Activated naive CD4-positive, alpha-beta T cell treated with Interleukin-2 at 50 U/mL for 16 hours (primary cell): ENCODE measurements at regions not wholly inside any gene's neighbourhood (a gene's known extent, or its start where the extent isn't known, plus 50 kb on each side); places are given as distances from the start of the nearest gene placed in this dataset.
"Not testable (repeated sequence)": the region's sequence is repeated elsewhere in the genome, so short reads cannot be mapped to it uniquely, and the experiment has no call there.

Source experiments
- DNase-seq: peaks from one replicate; pipeline ENCODE4 v3.0.0-alpha.2; 2020

DNA sequence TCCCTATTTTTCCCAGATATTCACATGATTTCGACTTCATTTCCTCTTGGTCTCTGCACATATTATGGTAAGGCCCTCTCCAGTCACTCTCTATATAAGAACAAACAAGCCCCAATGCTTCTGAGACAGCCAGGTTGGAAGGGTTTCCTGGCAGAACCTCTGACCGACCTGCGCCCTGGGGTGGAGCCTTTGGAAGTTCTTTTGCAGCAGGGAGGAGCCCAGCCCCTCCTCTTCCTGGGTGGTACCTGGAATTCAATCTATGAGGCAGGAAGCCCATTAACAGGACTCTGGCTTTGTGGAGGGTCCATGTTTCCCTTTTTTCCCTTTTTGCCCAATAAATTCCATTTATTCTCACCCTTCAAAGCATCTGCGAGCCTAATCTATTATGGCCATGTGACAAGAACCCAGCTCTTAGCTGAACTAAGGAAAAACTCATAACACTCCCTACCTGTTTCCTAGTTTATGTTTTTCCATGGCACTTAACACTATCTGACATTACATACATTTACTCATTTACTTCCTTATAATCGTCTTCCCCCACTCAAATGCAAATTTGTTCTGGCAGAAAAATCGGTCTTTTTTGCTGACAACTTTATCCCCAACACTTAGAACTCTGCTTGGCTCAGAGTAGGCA is 92.5 kb upstream of the FRMD4A start:
- no peak for DNase-seq

DNA sequence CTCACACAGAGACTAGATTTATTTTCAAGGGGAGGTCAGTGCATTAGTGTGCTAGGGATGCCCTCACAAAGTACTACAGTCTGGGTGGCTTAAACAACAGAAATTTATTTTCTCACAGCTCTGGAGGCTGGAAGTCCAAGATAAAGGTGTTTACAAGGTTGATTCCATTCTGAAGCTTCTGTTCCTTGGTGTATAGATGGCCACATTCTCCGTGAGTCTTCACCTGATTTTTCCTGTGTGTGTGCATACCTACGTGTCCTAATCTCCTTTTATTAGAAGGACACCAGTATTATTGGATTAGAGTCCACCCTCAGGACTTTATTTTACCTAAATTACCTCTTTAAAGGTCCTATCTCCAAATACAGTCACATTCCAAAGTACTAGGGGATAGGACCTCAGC is 91.7 kb upstream of the FRMD4A start:
- DNase-seq: no peak

DNA sequence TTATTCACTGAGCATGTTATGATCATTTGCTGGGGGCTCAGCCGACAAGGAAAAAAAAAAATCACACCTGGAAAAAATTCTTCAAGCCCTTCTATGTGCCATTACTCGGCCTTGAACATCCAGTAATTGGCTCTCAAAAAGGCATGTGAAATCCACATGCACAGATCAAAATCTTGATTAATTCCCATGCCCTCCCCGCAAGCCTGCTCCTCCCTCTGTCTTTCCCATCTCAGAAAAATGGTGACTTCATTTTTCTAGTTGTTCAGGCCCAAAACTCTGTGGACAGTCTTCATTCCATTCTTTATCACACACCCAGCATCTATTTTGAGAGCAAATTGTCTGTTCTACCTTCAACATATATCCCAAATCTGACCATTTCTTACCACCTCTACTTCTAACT is 91.2 kb upstream of the FRMD4A start:
- DNase-seq: no peak

DNA sequence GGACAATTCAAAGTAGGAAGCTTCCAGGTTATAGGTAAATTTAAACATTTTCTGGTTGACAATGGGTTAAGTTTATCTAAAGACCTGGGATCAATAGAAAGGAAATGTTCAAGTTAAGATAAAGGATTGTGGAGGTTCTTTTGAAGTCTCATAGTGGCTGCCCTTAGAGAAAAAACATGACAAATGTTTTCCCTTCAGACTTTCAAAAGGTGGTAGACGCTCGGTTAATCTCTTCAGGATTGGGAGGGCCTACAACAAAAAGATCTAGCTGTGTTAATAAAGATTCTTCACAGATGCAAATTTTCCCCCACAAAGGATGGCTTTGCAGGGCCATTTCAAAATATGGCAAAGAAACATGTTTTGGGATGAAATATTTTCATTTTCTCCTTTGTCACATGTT is 86.6 kb upstream of the FRMD4A start:
- not testable (repeated sequence) for DNase-seq

DNA sequence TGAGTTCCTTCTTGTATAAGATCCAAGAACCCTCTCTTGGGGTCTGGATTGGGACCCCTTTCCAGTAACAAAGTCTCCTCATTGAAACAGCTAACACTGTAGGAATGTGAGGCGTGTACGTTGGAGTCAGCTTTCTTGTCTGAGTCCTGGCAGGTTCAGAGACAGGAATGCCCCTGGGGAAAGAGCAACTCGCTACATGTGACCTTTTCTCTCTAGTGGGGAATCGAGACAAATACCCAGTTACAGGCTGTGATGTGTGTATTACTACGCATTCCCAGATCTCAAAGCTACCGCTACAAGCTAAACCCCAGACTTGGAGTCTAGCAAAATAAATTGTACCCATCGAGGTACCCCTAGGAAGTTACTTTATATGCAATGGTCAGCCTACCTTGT is 85.6 kb upstream of the FRMD4A start:
- no peak for DNase-seq

DNA sequence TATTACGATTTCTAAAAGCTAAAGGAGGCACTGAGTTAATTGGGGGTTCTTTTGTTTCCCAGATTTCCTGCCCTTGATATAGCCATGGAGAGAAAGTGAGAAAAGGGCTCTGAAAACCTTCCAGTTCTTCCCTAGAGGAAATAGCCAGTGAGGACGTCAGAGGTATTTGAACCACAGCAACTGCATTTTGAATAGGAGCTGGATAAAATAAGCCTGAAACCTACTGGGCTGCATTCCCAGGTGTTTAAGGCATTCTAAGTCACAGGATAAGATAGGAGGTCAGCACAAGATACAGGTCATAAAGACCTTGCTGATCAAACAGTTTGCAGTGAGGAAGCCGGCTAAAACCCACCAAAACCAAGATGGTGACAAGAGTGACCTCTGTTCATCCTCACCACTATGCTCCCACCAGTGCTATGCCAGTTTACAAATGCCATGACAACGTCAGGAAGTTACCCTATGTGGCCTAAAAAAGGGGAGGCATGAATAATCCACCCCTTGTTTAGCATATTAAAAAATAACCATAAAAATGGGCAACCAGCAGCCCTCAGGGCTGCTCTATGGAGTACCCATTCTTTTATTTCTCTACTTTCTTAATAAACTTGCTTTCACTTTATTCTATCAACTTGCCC is 85.1 kb upstream of the FRMD4A start:
- no peak for DNase-seq

DNA sequence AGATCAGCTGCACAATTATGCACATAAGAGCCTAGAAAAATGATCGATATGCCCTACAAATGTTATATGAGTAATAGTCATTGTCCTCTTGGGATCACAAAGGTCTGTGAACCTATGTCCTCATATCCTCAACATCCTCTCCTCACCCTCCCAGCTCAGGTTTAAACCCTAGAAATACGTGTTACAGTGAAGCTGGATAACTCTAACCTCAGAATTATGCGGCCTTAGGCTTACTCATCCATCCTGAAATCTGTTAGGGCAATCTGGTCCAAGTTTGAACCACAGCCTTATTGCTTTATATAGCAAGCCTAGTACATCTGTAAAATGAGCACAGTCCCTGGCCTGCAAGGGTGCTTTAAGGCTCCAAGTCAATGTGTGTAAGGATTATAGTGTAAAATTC is 84.2 kb upstream of the FRMD4A start:
- DNase-seq: no peak

DNA sequence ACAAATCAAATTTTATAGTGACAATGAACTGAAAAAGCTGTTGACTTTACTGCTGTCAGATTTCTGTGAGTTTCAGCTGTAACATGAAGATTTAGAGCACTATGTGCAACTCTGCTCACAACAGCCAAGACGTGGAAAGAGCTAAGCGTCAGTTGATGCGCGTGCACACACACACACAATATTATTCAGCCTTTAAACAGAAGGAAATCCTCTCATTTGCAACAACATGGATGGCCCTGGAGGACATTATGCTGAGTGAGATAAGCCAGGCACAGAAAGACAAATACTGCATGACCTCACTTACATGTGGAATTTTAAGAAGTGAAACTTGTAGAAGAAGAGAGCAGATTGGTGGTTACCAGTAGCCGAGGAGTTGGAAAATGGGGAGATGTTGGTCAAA is 82.8 kb upstream of the FRMD4A start:
- no peak for DNase-seq

DNA sequence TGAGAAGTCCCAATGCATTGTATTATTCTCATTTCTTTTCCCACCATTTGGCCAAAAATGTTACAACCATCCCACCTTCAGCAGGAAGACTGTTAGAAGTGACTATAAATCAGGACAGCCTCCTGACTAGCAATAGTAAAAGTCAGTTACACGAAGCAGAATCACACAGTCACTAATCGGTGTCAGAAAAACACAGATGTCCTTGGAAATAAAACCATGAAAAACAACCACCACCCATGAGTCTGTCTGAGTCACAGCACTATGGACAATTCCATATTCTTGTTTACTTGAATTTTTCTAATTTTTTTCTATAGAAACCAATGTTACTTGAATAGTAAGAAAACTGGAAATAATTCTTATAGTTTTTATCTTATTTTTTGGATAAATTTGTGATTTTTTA is 81.9 kb upstream of the FRMD4A start:
- DNase-seq: no peak

DNA sequence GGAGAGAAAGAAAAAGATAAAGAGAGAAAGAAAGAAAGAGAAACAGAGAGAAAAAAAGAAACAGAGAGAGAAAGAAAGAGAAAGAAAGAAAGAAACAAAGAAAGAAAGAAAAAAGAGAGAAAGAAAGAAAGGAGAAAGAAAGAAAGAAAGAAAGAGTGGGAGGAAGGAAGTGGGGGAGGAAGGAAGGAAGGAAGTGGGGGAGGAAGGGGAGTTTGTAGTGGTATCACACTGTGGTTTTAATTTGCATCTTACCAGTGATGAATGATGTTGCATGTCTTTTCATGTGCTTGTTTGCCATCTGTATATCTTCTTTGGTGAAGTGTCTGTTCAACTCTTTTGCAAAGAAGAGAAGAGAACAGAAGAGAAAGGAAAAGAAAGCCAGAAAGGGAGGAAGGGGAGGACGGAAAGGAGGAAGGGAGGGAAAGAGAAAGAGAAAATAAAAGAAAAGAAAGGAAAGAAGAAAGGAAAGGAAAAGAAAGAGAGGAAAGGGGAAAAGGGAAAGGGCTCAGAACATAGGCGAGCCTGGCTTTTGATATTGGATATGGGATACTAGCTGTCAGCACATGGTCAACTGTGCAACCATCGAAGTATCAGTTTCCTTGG is 79.2 kb upstream of the FRMD4A start:
- DNase-seq: no peak

DNA sequence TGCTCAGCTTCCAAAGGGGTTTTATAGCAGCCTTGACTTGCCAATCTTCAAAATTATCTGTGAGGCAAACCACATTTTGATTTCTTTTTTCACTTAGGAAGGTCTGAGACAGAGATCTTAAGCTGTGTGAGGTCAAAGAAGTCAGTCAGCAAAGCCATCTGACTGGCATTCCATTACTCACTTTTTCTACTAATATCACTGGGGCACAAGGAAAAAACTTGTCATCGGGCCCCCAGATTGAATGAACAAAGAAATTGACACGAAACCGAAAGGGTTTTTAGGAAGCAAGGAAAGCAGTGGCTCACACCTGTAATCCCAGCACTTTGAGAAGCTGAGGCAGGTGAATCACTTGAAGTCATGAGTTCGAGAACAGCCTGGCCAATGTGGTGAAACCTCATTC is 78.5 kb upstream of the FRMD4A start:
- peak; percentile 57 for DNase-seq

DNA sequence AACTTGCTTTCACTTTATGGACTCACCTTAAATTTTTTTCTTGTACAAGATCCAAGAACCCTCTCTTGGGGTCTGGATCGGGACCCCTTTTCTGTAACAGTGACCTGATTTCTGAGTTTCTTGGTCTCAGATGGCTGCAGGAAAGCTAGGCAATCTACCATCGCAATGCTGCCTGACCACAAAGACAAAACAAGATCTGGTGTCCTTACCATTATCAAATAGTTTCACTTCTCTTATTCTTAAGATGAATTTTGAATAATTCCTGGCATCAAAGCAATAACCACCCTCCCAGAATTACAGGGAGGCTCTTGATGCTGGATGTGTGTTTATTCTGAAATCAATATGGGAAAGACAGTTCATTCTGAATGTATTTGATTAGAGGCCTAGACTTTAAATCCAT is 77.4 kb upstream of the FRMD4A start:
- no peak for DNase-seq

DNA sequence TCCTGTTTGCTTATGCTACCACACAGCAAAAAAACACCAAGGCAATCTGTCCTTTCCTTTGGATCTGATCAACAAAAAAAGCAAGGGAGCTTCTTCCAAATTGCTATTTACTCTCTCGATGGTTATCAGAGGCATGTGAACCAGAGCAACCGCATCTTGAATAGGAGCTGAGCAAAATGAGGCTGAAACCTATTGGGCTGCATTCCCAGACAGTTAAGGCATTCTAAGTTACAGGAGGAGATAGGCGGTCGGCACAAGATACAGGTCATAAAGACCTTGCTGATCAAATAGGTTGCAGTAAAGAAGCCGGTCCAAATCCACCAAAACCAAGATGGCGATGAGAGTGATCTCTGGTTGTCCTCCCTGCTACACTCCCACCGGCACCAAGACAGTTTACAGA is 76.8 kb upstream of the FRMD4A start:
- no peak for DNase-seq

DNA sequence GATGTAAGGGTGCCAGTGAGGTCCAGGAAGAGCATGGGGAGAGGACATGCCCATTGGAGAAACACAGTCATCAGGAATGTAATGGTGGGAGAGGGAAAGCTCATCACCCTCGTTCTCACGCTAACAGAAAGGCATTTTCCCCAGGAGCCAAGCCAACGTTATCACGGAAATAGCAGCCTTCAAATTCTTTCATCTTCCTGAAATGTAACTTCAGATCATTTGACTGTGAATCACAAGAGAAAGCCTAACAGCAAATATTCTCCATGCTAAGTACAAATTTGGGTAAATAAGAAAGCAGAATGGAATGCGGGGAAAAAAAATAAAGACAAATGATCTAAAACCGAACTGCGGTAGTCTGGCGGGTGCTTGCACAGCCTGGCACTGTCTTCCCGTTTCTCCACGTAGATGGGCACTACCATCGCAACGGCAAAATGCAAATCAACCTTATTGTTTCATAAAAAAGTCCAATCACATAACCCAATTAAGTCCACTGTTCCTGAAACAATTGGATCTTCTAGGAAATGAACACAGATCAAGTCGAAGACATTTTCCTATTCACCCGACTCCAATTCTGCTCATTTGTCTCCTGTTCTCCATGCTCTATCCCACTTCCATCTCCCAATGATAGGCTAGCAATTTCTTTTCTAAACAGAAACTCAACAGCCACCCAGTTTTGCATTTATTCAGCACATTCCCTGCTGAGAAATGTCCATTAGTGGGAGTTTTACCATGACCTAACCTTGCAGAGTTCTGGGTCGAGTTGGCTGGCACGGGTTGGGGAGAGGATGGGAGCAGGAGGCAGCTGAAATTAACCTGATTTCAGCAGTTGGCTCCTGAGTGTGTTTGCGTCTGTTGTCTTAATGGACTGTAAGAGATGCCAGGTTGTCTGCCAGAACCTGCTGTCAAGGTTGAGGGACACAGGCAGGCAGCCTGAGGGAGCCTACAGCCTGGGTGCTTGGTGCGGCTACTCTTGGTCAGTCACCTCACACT is 74.6 kb upstream of the FRMD4A start:
- DNase-seq: no peak

DNA sequence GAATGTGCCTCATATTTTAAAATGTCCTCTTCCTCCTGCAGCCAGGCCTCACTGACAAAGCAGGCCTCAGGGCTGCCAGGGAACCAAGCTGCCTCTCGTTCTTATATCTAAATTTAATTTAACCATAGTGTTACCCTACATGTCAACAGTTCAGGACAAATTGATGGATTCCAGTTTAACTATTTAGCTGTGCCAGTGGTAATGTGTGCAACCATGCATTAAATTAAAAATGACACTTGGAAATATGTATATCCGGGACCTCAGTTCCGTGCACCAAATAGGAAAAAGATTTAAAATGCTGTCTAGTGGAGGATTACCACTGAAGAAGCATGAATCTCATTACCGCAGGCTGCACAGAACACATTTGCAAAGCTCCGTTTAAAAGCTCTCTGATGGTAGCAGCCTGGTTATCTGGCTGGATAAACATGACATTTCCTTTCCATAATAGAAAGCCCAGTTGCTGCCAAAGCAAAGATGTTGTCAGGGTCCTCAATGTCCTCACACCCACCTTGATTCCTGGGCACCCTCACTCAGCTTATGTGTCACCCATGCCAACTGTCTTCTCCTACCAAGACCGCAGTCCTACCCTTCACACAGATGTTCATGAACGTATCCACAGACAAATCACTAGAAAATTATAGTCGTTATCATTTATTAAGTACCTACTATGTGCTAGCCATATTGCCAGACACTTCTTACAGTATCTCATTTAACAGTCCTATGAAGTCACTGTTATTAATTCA is 73.3 kb upstream of the FRMD4A start:
- no peak for DNase-seq

DNA sequence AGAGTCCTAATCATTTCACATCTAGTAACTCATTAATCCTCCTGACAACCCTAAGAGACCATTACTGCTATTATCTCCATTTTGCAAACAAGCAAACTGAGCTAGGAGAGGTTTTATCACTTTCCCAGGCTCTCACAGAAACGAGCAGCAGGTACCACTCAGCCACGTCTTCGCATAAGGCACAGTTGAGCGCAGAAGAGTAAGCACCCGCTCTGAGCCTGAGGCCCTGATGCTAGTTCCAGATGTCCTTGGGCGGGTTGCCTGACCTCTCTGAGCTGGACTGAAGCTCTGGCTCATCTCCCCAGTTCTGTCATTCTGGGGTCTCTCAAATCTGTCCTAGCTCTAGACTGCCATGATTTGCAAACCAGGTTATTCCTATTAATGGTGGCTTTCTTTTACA is 72.6 kb upstream of the FRMD4A start:
- DNase-seq: no peak

DNA sequence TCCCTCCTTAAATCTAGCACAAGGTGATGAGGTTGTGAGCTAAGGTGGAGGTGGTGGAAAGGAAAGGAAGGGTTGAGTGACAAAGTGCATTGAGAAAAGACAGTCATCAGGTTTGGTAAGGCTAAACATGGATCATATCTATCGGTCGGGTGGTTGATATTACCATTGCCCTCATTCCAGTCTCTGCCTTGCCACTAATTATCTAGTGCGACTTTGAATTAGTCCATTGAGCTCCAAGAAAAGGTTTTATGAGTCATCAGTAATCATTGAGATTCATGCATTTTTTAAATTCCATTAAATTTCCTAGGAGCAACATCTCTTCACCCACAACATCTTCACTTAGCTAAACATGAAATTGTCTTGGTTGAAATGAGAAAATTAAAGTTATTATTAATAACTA is 68.9 kb upstream of the FRMD4A start:
- DNase-seq: no peak

DNA sequence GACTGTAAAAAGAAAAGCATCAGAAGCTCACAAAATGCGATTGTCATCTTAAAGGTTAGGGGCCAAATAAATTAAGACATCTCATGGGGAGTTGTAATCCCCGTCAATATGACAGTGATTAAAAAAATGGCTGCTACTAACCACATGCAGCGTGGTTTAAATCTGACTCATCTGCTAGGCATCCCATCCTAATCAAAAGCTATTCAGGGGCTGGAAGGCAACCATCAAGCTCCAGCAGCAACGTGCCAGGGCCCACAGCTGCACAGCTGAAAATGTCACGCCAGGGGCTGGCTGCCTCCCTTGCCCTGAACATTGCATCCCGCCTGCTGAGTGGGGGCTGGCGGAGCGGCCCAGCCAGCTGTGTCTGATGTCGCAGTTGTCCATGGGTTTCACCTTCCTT is 66.3 kb upstream of the FRMD4A start:
- no peak for DNase-seq

DNA sequence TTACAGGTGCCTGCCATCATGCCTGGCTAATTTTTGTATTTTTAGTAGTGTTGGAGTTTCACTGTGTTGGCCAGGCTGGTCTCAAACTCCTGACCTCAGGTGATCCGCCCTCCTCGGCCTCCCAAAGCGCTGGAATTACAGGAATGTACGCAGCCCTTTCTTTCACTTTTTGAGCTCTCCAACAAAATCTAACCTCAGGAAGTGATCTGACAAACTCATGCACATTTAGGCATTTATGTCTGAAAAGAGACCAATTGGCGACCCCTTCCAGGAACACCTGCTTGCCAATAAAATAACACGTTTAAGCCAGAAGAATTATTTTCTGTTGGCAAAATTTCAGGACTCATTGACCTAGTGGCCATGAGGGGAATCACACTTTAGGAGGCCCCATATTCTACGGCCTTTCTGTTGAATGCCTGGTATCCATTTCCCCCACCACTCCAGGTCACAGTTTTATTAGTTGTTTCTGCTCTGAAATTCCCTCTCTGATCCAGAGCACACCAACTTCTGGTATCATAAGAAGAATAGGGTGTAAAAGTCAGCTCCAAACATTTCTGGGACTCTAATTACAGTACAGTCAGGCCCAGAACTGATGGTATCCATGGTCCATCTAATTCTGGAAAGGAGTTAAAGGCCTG is 65.8 kb upstream of the FRMD4A start:
- no peak for DNase-seq

DNA sequence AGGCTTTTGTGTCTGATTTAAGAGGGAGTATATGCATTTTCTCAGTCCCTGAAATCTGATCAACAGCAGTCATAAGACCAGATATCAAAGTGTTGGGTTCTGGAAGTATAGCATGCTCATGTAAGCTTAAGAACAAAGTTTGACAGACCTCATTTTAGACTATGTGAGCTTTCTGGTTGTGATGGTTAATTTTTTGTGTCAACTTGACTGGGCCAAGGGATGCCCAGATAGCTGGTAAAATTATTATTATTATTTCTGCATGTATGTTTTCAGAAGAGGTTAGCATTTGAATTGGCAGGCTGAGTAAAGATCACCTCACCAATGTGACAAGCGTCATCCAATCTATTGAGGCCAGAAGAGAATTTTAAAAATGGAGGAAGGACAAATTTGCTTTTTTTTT is 63.5 kb upstream of the FRMD4A start:
- no peak for DNase-seq

DNA sequence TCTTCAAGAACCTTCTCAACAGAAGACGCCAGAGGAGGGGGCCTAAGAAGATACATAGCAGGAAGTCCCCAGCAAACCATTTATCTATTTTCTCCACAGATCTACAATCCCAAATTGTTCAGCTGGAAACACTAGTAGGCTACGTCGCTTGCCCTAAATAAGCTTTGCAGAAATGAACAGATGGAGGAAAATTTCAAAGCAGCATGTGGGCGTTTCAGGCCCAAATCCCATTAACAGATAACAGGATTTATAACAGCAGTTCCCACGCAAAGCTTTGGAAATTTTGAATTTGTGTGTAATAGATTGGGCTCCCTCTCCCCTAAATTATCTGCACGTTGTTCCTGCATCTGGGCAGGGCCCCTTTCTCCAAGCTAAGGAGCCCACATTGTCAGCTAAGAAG is 60.6 kb upstream of the FRMD4A start:
- DNase-seq: no peak

DNA sequence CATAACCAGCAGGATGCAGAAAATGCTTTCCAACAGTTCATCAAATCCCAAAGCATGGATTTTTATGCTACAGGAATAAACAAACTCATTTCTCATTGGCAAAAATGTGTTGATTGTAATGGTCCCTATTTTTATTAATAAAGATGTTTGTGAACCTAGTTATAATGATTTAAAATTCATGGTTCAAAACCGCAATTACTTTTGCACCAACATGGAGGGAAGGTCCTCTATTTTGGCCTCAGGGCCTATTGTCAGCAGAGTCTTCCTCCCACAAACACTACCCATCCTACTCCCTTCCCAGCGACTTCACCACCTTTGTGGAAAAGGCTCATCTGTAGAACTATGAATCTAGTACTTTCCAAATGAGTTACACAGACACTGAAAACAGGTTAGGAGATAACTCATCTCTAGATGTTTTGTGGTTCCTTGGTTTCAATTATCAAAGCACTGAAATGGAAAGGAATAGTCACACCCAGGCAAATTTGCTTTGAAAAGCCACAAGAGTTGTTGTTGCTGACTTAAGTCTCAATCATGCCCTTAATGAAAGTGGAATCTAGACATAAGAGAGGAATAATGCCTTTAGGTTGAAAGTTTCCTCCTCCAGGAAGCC is 59.4 kb upstream of the FRMD4A start:
- DNase-seq: peak; percentile 34
